Activated CD4-positive, CD25-positive, alpha-beta regulatory T cell treated with anti-CD3 and anti-CD28 coated beads, Interleukin-2, amount 50 U/mL, for 16 hours (primary cell): ENCODE measurements at regions not wholly inside any gene's neighbourhood (a gene's known extent, or its start where the extent isn't known, plus 50 kb on each side); places are given as distances from the start of the nearest gene placed in this dataset.

Experiments
- DNase-seq: peaks from one replicate; pipeline ENCODE4 v3.0.0-alpha.2; 2020; ENCODE audit warnings: low read depth, low spot score

DNA sequence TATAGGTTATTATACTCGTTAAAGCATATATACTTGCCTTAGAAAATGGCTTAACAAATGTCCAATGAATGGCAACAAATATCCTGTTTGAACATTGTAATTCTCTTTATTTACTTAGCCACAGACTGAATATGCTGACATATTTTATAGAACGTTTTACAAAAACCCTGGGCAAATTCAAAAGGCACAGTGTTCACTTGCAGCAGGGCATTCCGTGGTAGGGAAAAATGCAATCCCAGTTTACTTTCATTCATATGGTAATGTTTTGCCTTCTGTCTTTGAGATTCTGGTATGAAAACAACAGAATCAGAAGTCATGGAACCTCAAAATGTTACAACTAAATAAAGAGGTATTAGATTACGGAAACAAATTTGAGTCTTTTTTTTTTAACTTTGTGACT is 56.2 kb upstream of the MYCBP2 start:
- DNase-seq, result no peak

DNA sequence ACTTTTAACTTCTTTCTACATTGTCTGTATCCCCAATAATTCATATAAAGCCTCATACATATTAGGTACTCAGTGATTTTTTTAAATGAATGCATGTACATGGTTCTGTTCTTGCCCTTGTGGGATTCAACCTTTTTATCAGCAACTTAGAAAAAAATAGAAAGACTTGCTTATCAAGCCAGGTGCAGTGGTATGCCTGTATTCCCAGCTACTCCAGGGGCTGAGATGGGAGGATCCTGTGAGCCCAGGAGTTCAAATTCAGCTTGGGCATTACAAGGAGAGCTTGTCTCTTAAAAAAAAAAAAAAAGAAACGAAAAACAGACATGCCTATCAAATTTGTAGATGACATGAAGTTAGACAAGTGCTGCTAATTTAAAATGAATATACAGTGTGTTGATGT is 54.2 kb upstream of the MYCBP2 start:
- DNase-seq, result no peak

DNA sequence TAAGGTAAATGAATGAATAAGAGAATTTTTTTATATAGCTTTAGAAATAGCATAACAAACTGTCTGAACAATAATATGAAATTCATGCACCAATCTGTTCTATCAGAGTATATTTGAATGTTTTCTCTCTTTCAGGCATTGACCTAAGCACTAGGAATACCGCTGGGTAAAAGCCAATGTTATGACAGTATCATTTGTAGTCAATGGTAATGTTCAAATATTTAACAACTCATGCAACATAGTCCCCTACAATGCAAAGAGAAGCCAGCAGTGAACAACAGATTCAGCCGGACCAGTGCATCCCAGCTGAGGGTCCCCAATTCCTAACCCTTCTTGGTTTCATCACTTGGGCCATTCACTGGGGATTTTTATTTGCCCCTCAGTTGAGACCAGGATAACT is 52.6 kb upstream of the MYCBP2 start:
- no peak for DNase-seq

DNA sequence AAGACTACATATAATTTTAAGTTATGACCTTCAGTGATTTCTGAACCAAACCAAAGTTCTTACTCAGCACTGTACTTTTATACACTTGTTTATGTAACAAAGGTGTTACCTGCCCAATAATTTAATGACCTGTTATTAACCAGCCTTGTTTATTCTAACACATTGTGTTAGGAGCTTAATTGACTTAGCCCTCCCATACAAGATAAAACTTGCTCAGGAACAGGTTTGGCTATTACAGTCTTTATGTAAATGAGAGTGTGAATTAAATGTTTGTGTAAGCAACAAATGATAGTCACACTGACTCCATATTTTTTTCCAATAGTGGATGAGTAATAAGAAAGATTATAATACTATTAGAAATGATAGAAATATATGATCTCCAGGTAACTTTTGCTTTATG is 51.8 kb upstream of the MYCBP2 start:
- no peak for DNase-seq

DNA sequence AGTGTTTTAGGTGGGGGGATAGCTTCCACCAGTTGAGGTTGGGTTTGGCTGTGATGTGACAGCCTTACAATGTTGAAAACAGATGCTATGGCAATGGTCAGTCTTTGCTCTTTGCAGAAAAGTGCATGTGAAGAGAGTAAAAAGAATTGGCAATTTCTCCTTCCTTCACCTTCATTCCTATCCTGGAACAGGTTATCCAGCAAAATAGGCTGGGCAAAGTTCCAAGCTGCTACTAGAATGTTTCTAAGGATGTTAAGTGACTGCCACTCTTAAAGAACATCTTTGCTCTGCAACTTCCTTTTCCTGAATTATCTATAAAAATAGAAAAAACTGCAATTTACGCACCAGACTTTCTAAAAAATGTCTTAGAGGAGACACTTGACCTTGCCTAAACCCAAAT is 50.1 kb upstream of the MYCBP2 start:
- DNase-seq, result no peak
